HFF-Myc (cell line): ENCODE measurements at regions not wholly inside any gene's neighbourhood (a gene's known extent, or its start where the extent isn't known, plus 50 kb on each side); places are given as distances from the start of the nearest gene placed in this dataset.

ENCODE experiments used
- DNase-seq: peaks from one replicate; pipeline ENCODE4 v3.0.0-alpha.2; 2011; ENCODE audit warnings: low read depth; ENCODE audit errors: extremely low read depth
- H3K4me3 ChIP-seq: replicated peaks from 2 replicates; pipeline ENCODE4 v1.5.1; 2011; ENCODE audit warnings: low read depth, mild to moderate bottlenecking, control low read depth, low read length
- CTCF ChIP-seq: IDR thresholded peaks from 2 replicates; pipeline ENCODE4 v1.5.1; 2012; ENCODE audit warnings: mild to moderate bottlenecking, low read depth, low read length, control low read depth; ENCODE audit errors: missing control alignments

- H3K4me3 ChIP-seq = no peak overlapping the region
- DNase-seq = no peak
- no peak for TF ChIP-seq CTCF
Observed at GRCh38 chr18:51881394-51881793, 458.6 kb upstream of the DCC start.

GRCh38 chr18:51884039-51884438 lies 456.0 kb upstream of the DCC start:
- DNase-seq = no peak
- no peak overlapping the region for H3K4me3 ChIP-seq
- no peak for TF ChIP-seq CTCF

DNA sequence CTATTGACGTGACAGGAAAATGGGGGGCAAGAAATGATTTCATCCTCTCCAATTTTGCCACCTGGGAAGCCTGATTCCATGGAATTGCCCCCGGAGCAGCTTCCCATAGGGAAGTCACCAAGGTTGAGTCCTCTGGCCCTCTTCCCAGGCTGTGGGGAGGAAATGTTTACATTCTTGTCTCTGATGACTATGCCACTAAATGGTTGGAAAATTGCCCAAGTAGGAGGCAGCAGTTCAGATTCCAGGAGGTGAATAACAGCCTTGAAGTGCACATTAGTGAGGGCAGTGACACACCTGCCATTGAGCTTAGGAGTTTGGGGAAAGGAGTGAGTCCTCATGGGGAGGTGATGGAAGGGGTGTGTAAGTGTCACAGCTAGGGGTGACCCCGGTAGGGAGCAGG lies 449.2 kb upstream of the DCC start:
- H3K4me3 ChIP-seq = no peak overlapping the region
- no peak for TF ChIP-seq CTCF
- DNase-seq = no peak

DNA sequence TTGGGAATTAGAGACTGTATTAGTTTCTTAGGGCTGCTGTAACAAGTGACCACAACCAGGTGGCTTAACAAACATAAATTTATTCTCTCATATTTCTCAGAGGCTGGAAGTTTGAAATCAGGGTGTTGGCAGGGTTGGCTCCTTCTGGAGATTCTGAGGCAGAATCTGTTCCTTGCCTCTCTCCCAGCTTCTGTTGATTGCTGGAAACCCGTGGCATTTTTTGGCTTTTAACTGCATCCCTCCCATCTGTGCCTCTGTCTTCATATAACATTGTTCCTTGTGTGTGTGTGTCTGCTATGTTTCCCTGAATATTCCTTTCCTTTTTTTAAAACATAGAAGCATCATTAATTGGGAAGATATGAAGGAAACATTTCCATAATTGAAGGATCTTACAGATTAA lies 448.1 kb upstream of the DCC start:
- no peak for TF ChIP-seq CTCF
- no peak overlapping the region for H3K4me3 ChIP-seq
- no peak for DNase-seq

- no peak for TF ChIP-seq CTCF
- DNase-seq = no peak
- H3K4me3 ChIP-seq = no peak overlapping the region
Observed at GRCh38 chr18:51897884-51898283, 442.1 kb upstream of the DCC start.

DNA sequence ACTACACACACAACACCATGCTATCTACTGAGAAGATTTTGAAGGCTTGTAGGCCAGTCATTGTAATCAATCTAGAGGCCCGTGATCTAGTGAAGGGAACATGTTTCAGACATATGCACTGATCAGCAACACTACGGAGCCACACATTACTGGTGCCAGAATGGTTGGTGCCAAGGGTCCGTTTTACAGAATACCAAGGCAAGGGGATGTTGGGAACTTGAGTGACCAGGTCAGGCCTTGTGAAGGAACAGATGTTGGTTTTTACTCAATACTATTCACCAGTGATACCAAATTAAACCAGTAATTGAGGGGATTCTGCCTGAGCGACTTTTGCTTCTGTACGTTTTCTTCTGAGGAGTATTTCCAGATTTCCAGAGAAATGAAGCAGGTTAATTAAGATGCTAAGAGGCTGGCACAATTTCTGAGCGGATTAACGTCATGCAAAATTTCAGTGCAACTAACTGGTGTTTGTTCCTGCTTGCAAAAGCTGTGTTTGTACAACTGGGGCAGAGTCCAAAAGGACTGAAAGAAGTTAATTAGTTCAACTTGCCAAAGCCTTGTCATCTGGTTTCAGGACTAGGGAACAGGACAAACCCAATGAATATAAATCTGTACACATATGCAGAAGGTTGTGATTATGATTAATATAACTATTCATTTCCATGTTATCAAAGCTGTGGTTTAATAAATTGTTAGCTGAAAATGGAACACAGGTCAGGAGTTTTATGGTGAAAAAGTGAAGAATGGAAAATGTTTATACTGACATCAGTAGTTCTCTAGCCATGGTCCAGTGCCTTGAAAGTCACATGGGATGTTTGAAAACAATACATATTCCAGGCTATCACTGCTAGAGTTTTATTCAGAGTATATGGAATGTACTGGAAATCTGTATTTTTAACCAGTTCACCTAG lies 432.1 kb upstream of the DCC start:
- no peak overlapping the region for H3K4me3 ChIP-seq
- no peak for DNase-seq
- TF ChIP-seq CTCF = no peak

DNA sequence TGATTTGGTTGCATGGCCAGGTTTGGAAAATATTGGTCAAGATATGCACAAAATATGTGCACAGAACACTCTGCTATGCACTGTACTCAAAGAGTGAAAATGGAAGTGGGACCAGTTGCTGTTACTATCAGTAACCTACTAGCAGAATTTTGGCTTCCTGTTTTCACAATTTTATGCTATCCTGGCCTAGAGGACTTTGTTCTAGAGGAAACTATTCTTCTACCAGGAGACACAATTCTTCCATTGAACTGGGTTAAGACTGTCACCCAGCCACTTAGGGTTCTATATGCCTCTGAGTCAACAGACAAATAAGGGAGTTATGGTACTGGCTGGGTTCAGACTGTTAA lies 431.4 kb upstream of the DCC start:
- DNase-seq = no peak
- TF ChIP-seq CTCF = no peak

More for the DNA sequence above, 431.4 kb upstream of the DCC start:
- H3K4me3 ChIP-seq = no peak overlapping the region
